Spleen (tissue), 11 donors: ENCODE measurements at regions not wholly inside any gene's neighbourhood (a gene's known extent, or its start where the extent isn't known, plus 50 kb on each side); places are given as distances from the start of the nearest gene placed in this dataset.

Experiments
- DNase-seq: peaks from one replicate; pipeline ENCODE4 v3.0.0-alpha.2; 2020
- H3K27ac ChIP-seq, 8 donors: fragments of 200-600 bp; sonication (generic) in 7 of 8; 1 replicate in 4 of 8; 2 replicates in 4 of 8; pipeline versions ENCODE4 v1.5.0 to v1.8.0; 2016 to 2021; ENCODE audit warnings: inconsistent platforms in 4 of 8, mild to moderate bottlenecking in 4 of 8, moderate library complexity in 1 of 8
- H3K27me3 ChIP-seq, 7 donors: fragments of 200-600 bp; sonication (generic) in 6 of 7; replicated peaks in 1 of 7; 1 replicate in 4 of 7; 2 replicates in 3 of 7; pipeline versions ENCODE4 v1.5.0 to v1.8.0; 2016 to 2021; ENCODE audit warnings: inconsistent platforms in 3 of 7, mild to moderate bottlenecking in 1 of 7
- H3K36me3 ChIP-seq, 6 donors: fragments of 200-600 bp; sonication (generic) in 5 of 6; 1 replicate in 4 of 6; 2 replicates in 2 of 6; pipeline versions ENCODE4 v1.5.0 to v1.8.0; 2016 to 2021; ENCODE audit warnings: inconsistent platforms in 2 of 6
- H3K4me1 ChIP-seq, 6 donors: fragments of 200-600 bp; sonication (generic) in 5 of 6; 1 replicate in 3 of 6; 2 replicates in 3 of 6; pipeline versions ENCODE4 v1.5.0 to v1.8.0; 2016 to 2021; ENCODE audit warnings: inconsistent platforms in 3 of 6
- H3K4me3 ChIP-seq, 8 donors: fragments of 200-600 bp; sonication (generic) in 7 of 8; 1 replicate in 4 of 8; 2 replicates in 4 of 8; pipeline versions ENCODE4 v1.5.0 to v1.8.0; 2016 to 2021; ENCODE audit warnings: inconsistent platforms in 4 of 8, mild to moderate bottlenecking in 4 of 8, moderate library complexity in 2 of 8
- H3K9me3 ChIP-seq, 8 donors: fragments of 200-600 bp; sonication (generic) in 7 of 8; 1 replicate in 4 of 8; 2 replicates in 4 of 8; pipeline versions ENCODE4 v1.5.0 to v1.8.0; 2016 to 2021; ENCODE audit warnings: inconsistent platforms in 4 of 8
- CTCF ChIP-seq, 11 experiments: fragments of 200-600 bp in 7 of 11; fragments of 450-650 bp in 4 of 11; sonication (generic) in 4 of 11; IDR thresholded peaks in 8 of 11; conservative IDR thresholded peaks in 3 of 11; 1 replicate in 7 of 11; 2 replicates in 4 of 11; pipeline versions ENCODE4 v1.4.0 to v1.8.0; 2016 to 2021; ENCODE audit warnings: antibody characterized with exemption in 11 of 11, inconsistent platforms in 4 of 11, mild to moderate bottlenecking in 1 of 11
- POLR2A ChIP-seq, 3 donors: fragments of 450-650 bp; IDR thresholded peaks; one replicate each; pipeline ENCODE4 v1.5.1; 2017; ENCODE audit warnings: antibody characterized with exemption in 3 of 3, mild to moderate bottlenecking in 1 of 3
- POLR2AphosphoS5 ChIP-seq, 3 donors: sonication (generic); formaldehyde crosslinking; IDR thresholded peaks; one replicate each; pipeline ENCODE4 v1.5.1; 2017; ENCODE audit warnings: antibody characterized with exemption in 3 of 3
- WGBS, 5 donors: extraction: QIAGEN DNeasy Blood & Tissue Kit in 3 of 5; methylation state at CpG; one replicate each; pipeline versions ENCODE4 v1.1.5 to v1.1.7; 2013 to 2018; 5-methylcytosine and 5-hydroxymethylcytosine counted together
- intact Hi-C: fragments of 100-400 bp; cut with DNase I; formaldehyde crosslinking; loops from one replicate; pipeline ENCODE4 v1.15.0; 2023; ENCODE audit warnings: low total_unique reads
- donor health status: healthy with polysubstance abuse.
- donor health status: DM: no; HTN: no; CAD: no; lungs with moderate emphysema.
- donor health status: DM: no; HTN: no; CAD: no.
- donor health status: Bipolar disorder and iron deficiency.
- donor health status: healthy.
- donor health status: DM: no; HTN: no; CAD: no.
- donor health status: DM: yes; HTN: yes; CAD: no.

- no peak for TF ChIP-seq POLR2AphosphoS5 (IDR thresholded peaks at IDR 0.05)
- no peak for TF ChIP-seq POLR2A (IDR thresholded peaks at IDR 0.05)
- TF ChIP-seq CTCF (IDR thresholded peaks at IDR 0.05 in 8 of 11, conservative IDR thresholded peaks at IDR 0.05 in 3 of 11): no peak
- no peak for DNase-seq
- H3K9me3 ChIP-seq: peaks cover 0 to 2% (median 0%) of the 10 kb centered on the region in 8 donors
- H3K36me3 ChIP-seq: no peaks in the 10 kb centered on the region
- WGBS, 5 donors: 77 to 95% (median 87%) methylated on average over 5 of the region's 5 CpGs
- no peaks in the 10 kb centered on the region for H3K4me1 ChIP-seq
- no peaks in the 10 kb centered on the region for H3K27me3 ChIP-seq
- intact Hi-C loops: no loop called here
- no peak overlapping the region for H3K27ac ChIP-seq
- H3K4me3 ChIP-seq: no peak overlapping the region
These were observed 968.9 kb upstream of the EYS start for GRCh38 chr6:66675906-66676305.

GRCh38 chr6:66664112-66664511, 957.1 kb upstream of the EYS start:
- intact Hi-C loops: no loop called here
- DNase-seq: no peak
- TF ChIP-seq POLR2AphosphoS5 (IDR thresholded peaks at IDR 0.05) (no peak), POLR2A (IDR thresholded peaks at IDR 0.05) (no peak), CTCF (IDR thresholded peaks at IDR 0.05 in 8 of 11, conservative IDR thresholded peaks at IDR 0.05 in 3 of 11) (no peak)
- Histone ChIP-seq H3K27me3 (no peaks in the 10 kb centered on the region), H3K4me1 (no peaks in the 10 kb centered on the region), H3K27ac (no peak overlapping the region), H3K36me3 (no peaks in the 10 kb centered on the region), H3K4me3 (no peak overlapping the region), H3K9me3 (no peaks in the 10 kb centered on the region)
- 88 to 93% (median 91%) methylated on average over 4 of the region's 4 CpGs for WGBS, 5 donors

GRCh38 chr6:66662721-66663507, 955.9 kb upstream of the EYS start:
- DNase-seq: no peak
- 54 to 72% (median 69%) methylated on average over 6 of the region's 6 CpGs for WGBS, 5 donors
- no peaks in the 10 kb centered on the region for H3K9me3 ChIP-seq
- no peak overlapping the region for H3K27ac ChIP-seq
- H3K36me3 ChIP-seq: no peaks in the 10 kb centered on the region
- H3K4me1 ChIP-seq: no peaks in the 10 kb centered on the region
- TF ChIP-seq POLR2AphosphoS5 (IDR thresholded peaks at IDR 0.05) (no peak), CTCF (IDR thresholded peaks at IDR 0.05 in 8 of 11, conservative IDR thresholded peaks at IDR 0.05 in 3 of 11) (no peak), POLR2A (IDR thresholded peaks at IDR 0.05) (no peak)
- no peak overlapping the region for H3K4me3 ChIP-seq
- no peaks in the 10 kb centered on the region for H3K27me3 ChIP-seq
- intact Hi-C loops: no loop called here

- no peaks in the 10 kb centered on the region for H3K36me3 ChIP-seq
- H3K27me3 ChIP-seq: no peaks in the 10 kb centered on the region
- H3K9me3 ChIP-seq: peaks cover 0 to 6% (median 2%) of the 10 kb centered on the region in 8 donors
- H3K4me3 ChIP-seq: no peak overlapping the region
- H3K27ac ChIP-seq: no peak overlapping the region
- intact Hi-C loops: no loop called here
- TF ChIP-seq POLR2AphosphoS5 (IDR thresholded peaks at IDR 0.05) (no peak), CTCF (IDR thresholded peaks at IDR 0.05 in 8 of 11, conservative IDR thresholded peaks at IDR 0.05 in 3 of 11) (no peak), POLR2A (IDR thresholded peaks at IDR 0.05) (no peak)
- no peaks in the 10 kb centered on the region for H3K4me1 ChIP-seq
- no peak for DNase-seq
These were observed 955.2 kb upstream of the EYS start for GRCh38 chr6:66662196-66662595.
